ENCODE measurements at regions not wholly inside any gene's neighbourhood (a gene's known extent, or its start where the extent isn't known, plus 50 kb on each side); places are given as distances from the start of the nearest gene placed in this dataset.
"Not testable (repeated sequence)": the region's sequence is repeated elsewhere in the genome, so short reads cannot be mapped to it uniquely, and the experiment has no call there.

DNA sequence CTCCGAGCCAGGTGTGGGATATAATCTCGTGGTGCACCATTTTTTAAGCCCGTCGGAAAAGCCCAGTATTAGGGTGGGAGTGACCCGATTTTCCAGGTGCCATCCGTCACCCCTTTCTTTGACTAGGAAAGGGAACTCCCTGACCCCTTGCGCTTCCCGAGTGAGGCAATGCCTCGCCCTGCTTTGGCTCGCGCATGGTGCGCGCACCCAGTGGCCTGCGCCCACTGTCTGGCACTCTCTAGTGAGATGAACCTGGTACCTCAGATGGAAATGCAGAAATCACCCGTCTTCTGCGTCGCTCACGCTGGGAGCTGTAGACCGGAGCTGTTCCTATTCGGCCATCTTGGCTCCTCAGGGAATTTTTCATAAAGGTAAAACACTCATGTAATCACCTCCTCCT lies 63.9 kb downstream of the RWDD3 start:
- H3K9me3 Mint-ChIP-seq; H3K36me3 Mint-ChIP-seq; H3K27ac Mint-ChIP-seq; H3K9me3 ChIP-seq (replicated peaks in 1 of 2; ENCODE audit: control insufficient read depth in 1 of 2, insufficient read depth in 1 of 2, low read length in 2 of 2); H3K4me1 Mint-ChIP-seq; H2AFZ ChIP-seq (ENCODE audit: insufficient read depth, low read depth, low read length, poor library complexity, severe bottlenecking); H4K20me1 ChIP-seq (ENCODE audit: insufficient read depth, low read length); H3K27me3 Mint-ChIP-seq (ENCODE audit: low read depth in 3 of 3); H3K4me3 ChIP-seq (replicated peaks in 1 of 3; ENCODE audit: low read depth in 2 of 3, low read length in 3 of 3); H3K79me2 ChIP-seq (ENCODE audit: insufficient read depth, low read length); H3K4me1 ChIP-seq (ENCODE audit: control insufficient read depth in 1 of 2, insufficient read depth in 2 of 2, low read length in 2 of 2); H3K27ac ChIP-seq (ENCODE audit: low read depth in 1 of 2, low read length in 2 of 2); H3K36me3 ChIP-seq (replicated peaks in 1 of 2; ENCODE audit: control insufficient read depth in 1 of 2, insufficient read depth in 2 of 2, low read length in 2 of 2); H3K9ac ChIP-seq (ENCODE audit: insufficient read depth, low read length, poor library complexity, severe bottlenecking); intact Hi-C loops (cut with micrococcal nuclease); DNase-seq; H3K4me3 Mint-ChIP-seq; H3K27me3 ChIP-seq (ENCODE audit: control insufficient read depth in 2 of 2, insufficient read depth in 2 of 2, low read length in 2 of 2); H3K4me2 ChIP-seq (replicated peaks; ENCODE audit: extremely low read depth, low read length, poor library complexity, severe bottlenecking): not testable (repeated sequence)
- 100% methylated on average over 4 of the region's 20 CpGs for WGBS (ENCODE audit: insufficient coverage)

DNA sequence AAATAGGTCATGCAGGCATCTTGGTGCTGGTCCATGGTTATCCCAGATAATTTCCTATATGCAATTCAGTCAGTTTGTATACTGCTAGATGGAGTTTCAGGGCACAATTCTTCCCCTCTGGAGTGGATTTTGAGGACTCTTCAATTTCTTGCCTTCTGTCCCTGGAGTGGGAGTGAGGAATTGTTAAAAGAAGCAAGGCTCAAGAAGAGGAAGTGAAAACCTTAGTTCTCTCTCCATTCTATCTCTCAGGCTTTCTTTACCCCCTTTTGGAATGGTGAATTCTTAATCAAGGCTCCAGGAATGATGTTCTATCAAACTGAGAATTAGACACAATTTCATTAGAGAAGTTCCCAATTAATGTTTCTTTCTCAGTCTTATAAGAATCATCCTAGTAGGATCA lies 67.1 kb downstream of the RWDD3 start:
- no peak overlapping the region for H3K9ac ChIP-seq (ENCODE audit: insufficient read depth, low read length, poor library complexity, severe bottlenecking)
- Mint-ChIP-seq H3K36me3 (no peaks in the 10 kb centered on the region), H3K27ac (no peak overlapping the region), H3K4me1 (no peaks in the 10 kb centered on the region), H3K27me3 (ENCODE audit: low read depth in 3 of 3) (peaks cover 0 to 2% (median 2%) of the 10 kb centered on the region in 3 donors), H3K9me3 (peaks cover 2 to 6% (median 5%) of the 10 kb centered on the region in 7 donors), H3K4me3 (no peak overlapping the region)
- H3K27ac ChIP-seq (ENCODE audit: low read depth in 1 of 2, low read length in 2 of 2), result no peak overlapping the region
- H3K9me3 ChIP-seq (replicated peaks in 1 of 2; ENCODE audit: control insufficient read depth in 1 of 2, insufficient read depth in 1 of 2, low read length in 2 of 2), result no peaks in the 10 kb centered on the region
- no peak overlapping the region for H2AFZ ChIP-seq (ENCODE audit: insufficient read depth, low read depth, low read length, poor library complexity, severe bottlenecking)
- intact Hi-C loops (cut with micrococcal nuclease), result no loop called here
- no peaks in the 10 kb centered on the region for H3K79me2 ChIP-seq (ENCODE audit: insufficient read depth, low read length)
- no peaks in the 10 kb centered on the region for H3K4me1 ChIP-seq (ENCODE audit: control insufficient read depth in 1 of 2, insufficient read depth in 2 of 2, low read length in 2 of 2)
- H3K27me3 ChIP-seq (ENCODE audit: control insufficient read depth in 2 of 2, insufficient read depth in 2 of 2, low read length in 2 of 2), result no peaks in the 10 kb centered on the region
- no peaks in the 10 kb centered on the region for H4K20me1 ChIP-seq (ENCODE audit: insufficient read depth, low read length)
- no peak overlapping the region for H3K4me2 ChIP-seq (replicated peaks; ENCODE audit: extremely low read depth, low read length, poor library complexity, severe bottlenecking)
- no peak overlapping the region for H3K4me3 ChIP-seq (replicated peaks in 1 of 3; ENCODE audit: low read depth in 2 of 3, low read length in 3 of 3)
- TF ChIP-seq, protein P1, sequence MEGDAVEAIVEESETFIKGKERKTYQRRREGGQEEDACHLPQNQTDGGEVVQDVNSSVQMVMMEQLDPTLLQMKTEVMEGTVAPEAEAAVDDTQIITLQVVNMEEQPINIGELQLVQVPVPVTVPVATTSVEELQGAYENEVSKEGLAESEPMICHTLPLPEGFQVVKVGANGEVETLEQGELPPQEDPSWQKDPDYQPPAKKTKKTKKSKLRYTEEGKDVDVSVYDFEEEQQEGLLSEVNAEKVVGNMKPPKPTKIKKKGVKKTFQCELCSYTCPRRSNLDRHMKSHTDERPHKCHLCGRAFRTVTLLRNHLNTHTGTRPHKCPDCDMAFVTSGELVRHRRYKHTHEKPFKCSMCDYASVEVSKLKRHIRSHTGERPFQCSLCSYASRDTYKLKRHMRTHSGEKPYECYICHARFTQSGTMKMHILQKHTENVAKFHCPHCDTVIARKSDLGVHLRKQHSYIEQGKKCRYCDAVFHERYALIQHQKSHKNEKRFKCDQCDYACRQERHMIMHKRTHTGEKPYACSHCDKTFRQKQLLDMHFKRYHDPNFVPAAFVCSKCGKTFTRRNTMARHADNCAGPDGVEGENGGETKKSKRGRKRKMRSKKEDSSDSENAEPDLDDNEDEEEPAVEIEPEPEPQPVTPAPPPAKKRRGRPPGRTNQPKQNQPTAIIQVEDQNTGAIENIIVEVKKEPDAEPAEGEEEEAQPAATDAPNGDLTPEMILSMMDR (IDR thresholded peaks at IDR 0.05), result no peak
- H3K36me3 ChIP-seq (replicated peaks in 1 of 2; ENCODE audit: control insufficient read depth in 1 of 2, insufficient read depth in 2 of 2, low read length in 2 of 2), result no peaks in the 10 kb centered on the region
- DNase-seq, result no peak

All from CD14-positive monocyte (primary cell).